ENCODE measurements at regions not wholly inside any gene's neighbourhood (a gene's known extent, or its start where the extent isn't known, plus 50 kb on each side); places are given as distances from the start of the nearest gene placed in this dataset.

DNA sequence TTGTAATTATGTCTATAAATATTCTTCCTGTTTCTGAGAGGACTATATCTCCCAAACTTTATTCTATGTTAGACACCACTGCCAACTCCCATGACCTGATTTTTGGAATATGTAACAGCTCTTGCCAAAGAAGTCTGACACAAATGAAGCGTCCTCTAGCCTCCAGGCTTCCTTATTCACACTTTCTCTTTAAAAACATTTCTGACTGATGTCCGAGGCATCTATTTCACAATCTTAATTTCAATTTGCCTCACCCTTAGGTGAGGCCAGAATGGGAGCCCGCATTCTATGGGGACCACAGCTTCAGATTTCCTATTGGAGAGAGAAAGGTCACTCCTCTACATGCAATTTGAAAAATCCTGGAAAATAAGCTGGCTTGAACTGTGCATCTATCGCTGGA lies 873.2 kb downstream of the GATA3 start:
- H3K4me3 ChIP-seq (replicated peaks; ENCODE audit: low read depth, low read length) = no peak overlapping the region
- TF ChIP-seq, protein P1, sequence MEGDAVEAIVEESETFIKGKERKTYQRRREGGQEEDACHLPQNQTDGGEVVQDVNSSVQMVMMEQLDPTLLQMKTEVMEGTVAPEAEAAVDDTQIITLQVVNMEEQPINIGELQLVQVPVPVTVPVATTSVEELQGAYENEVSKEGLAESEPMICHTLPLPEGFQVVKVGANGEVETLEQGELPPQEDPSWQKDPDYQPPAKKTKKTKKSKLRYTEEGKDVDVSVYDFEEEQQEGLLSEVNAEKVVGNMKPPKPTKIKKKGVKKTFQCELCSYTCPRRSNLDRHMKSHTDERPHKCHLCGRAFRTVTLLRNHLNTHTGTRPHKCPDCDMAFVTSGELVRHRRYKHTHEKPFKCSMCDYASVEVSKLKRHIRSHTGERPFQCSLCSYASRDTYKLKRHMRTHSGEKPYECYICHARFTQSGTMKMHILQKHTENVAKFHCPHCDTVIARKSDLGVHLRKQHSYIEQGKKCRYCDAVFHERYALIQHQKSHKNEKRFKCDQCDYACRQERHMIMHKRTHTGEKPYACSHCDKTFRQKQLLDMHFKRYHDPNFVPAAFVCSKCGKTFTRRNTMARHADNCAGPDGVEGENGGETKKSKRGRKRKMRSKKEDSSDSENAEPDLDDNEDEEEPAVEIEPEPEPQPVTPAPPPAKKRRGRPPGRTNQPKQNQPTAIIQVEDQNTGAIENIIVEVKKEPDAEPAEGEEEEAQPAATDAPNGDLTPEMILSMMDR (IDR thresholded peaks at IDR 0.05; ENCODE audit: low read length, missing control alignments) = no peak
- DNase-seq (ENCODE audit: low read depth) = no peak

DNA sequence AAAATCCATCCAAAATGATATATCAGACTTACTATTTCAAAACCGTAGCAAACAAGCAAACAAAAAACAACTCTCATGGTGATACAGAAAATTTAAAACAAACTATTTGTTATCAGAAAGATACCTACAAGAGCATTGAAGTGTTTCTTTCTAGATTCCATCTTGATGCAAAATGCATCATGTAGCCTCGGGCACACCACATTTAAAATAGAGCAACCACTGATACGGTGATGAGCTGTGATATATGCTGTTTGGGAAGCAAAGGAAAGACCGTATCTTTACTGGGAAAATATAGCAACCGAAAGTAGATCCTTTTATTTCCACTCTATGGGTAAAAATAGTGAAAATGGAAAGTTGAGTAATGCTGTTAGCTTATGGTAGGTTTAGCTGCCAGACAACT lies 892.0 kb downstream of the GATA3 start:
- H3K4me3 ChIP-seq (replicated peaks; ENCODE audit: low read depth, low read length) = no peak overlapping the region
- TF ChIP-seq, protein P1 (IDR thresholded peaks at IDR 0.05; ENCODE audit: low read length, missing control alignments) = no peak

GRCh38 chr10:8950978-8951377 lies 896.5 kb downstream of the GATA3 start:
- H3K4me3 ChIP-seq (replicated peaks; ENCODE audit: low read depth, low read length) = no peak overlapping the region
- TF ChIP-seq, protein P1 (IDR thresholded peaks at IDR 0.05; ENCODE audit: low read length, missing control alignments) = no peak
- no peak for DNase-seq (ENCODE audit: low read depth)

More for the DNA sequence above, 892.0 kb downstream of the GATA3 start:
- no peak for DNase-seq (ENCODE audit: low read depth)

GRCh38 chr10:8951440-8952089 lies 897.1 kb downstream of the GATA3 start:
- DNase-seq (ENCODE audit: low read depth) = no peak
- TF ChIP-seq, protein P1 (IDR thresholded peaks at IDR 0.05; ENCODE audit: low read length, missing control alignments) = no peak
- H3K4me3 ChIP-seq (replicated peaks; ENCODE audit: low read depth, low read length) = no peak overlapping the region

DNA sequence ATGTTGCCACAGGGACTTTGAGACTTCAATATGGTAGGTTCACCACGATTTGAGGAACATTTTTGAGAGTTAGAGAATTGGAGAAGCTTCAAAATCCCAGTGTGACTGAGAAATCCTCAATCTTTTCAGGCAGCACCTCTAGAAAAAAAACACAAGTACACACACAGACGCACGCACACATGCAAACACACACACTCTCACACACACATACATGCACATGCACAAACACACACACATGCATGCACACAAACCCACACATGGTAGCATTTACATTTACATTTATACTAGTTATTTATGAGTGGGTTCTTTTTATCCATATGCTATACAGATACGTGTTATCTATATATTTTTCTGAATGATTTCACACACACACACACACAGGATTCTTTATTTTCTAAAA lies 901.9 kb downstream of the GATA3 start:
- TF ChIP-seq, protein P1 (IDR thresholded peaks at IDR 0.05; ENCODE audit: low read length, missing control alignments) = no peak
- DNase-seq (ENCODE audit: low read depth) = no peak
- no peak overlapping the region for H3K4me3 ChIP-seq (replicated peaks; ENCODE audit: low read depth, low read length)

DNA sequence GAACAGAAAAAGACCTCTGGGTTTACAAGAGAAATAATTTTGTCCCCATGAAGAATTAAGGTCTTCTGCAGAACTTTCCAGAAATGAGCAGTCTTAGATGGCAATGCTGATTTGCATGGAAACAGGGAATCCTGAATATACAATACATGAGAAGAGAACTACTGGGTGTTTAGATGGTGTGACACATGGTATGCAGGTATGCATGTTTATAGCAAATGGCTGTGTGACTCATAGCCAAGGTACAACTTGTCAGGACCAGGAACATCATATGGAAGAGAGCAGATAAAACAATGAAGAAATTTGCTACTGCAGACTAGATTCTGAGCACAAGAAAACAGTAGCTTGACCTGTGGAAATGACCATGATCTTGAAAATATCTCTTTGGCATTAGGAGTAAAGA lies 907.8 kb downstream of the GATA3 start:
- no peak overlapping the region for H3K4me3 ChIP-seq (replicated peaks; ENCODE audit: low read depth, low read length)
- no peak for DNase-seq (ENCODE audit: low read depth)
- TF ChIP-seq, protein P1 (IDR thresholded peaks at IDR 0.05; ENCODE audit: low read length, missing control alignments) = no peak

DNA sequence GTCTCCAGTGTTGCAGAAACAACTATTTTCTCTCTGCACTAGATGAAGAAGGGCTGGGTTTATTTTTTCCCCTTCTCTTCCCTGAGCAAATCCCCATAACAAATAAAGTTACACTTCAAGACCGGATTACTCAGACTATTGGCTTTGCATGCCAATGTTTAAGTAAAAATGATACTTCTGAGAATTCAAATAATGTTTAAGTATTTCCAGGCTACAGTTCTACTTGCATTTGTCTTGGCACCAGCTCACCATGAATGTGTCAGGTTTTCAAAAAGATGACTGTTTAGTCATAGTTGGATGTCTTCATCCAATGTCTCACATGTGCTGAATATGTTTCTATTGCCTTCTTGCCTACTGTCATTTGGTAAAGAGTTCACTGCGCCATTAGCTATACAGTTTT lies 912.6 kb downstream of the GATA3 start:
- peak; percentile 0 for DNase-seq (ENCODE audit: low read depth)
- TF ChIP-seq, protein P1 (IDR thresholded peaks at IDR 0.05; ENCODE audit: low read length, missing control alignments) = no peak
- H3K4me3 ChIP-seq (replicated peaks; ENCODE audit: low read depth, low read length) = no peak overlapping the region
